Adipose tissue (tissue), 3 donors: ENCODE measurements at regions not wholly inside any gene's neighbourhood (a gene's known extent, or its start where the extent isn't known, plus 50 kb on each side); places are given as distances from the start of the nearest gene placed in this dataset.
"Not testable (repeated sequence)": the region's sequence is repeated elsewhere in the genome, so short reads cannot be mapped to it uniquely, and the experiment has no call there.

Experiments used
- H3K27ac ChIP-seq: one replicate; pipeline ENCODE4 v1.5.1; 2013; ENCODE audit warnings: low read depth, low read length
- WGBS, 3 donors: extraction: QIAGEN DNeasy Blood & Tissue Kit; methylation state at CpG; one replicate each; pipeline ENCODE4 v1.1.7; 2013; 5-methylcytosine and 5-hydroxymethylcytosine counted together
- donor health status: healthy with polysubstance abuse.
- donor health status: Bipolar disorder and iron deficiency.
- donor health status: healthy.

DNA sequence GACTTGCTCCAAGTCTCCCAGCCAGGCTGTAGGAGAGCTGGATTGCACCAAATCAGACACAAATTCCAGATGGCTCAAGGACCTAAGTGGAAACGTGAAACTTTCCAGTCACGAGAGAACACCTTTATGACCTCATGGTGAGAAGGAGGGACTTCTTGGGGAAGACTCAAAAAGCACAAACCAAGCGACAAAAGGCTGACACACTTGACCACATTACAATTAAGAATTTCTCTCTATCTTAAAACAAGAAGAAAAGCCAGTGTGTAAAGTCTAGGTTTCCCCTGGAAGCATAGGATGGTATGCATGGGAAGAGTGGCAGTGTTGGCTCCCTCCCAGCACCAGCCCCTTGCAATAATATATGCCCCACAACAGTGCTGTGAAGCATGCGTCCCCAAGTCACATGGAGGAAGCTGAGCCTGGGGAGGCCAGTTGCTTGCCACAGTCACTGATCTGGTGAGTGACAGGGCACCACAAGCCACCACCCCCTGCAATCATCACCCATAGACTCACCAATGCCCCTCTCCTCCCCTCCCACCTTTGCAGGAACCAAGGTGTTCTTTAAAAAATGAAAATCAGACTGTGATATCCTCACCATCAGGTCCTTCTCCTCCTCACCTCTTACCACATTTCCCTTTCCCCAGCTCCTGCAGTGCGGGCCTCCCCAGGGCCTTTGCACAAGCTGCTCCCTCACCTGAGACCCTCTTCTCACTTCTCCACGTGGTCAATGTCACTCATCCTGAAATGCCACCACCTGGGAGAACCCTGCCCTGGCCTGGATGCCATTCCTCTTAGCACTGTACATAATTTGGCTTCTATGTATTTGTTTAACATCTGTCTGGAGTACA lies 188.7 kb downstream of the BCL2L11 start:
- WGBS, 3 donors, result 79 to 88% (median 82%) methylated on average over 5 of the region's 6 CpGs
- not testable (repeated sequence) for H3K27ac ChIP-seq

DNA sequence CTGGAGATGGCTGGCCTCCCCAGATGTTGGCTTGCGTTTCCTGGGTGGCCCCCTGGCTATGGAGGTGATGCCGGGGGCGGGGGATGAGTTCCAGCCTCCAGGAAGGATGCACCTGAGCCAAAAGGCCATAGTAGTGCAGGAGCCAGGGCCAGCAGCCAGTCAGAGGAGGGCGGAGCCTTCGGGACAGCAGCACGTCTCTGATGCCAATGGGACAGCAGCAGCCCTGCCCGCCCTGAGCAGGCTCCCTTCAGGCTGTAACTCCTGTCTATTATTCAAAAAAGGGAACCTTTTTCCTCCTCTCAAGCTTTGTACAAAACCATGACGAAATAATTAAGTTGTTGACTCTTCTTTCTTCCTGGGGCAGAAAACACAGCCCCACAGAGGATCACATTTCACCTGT lies 189.7 kb downstream of the BCL2L11 start:
- 63 to 85% (median 81%) methylated on average over 4 to 5 of the region's 8 CpGs for WGBS, 3 donors
- H3K27ac ChIP-seq, result not testable (repeated sequence)

DNA sequence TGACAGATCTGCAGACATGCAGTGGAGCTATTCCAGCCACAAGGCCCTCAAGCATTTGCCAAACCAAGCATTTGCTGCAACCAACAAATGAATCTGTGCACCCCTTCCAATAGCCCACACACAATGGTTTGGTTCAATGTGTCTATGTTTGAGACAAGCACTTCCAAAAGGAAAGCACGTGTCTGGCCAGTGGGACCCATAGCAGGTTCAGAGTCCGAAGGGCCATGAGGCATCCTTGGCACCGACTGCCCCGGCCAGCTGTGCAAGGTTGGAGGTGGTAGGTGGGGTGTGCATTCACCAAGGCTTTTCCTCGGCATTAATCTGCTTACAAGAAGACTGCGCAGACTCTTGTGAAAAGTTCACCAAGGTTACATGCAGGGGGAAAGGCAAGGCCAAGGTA lies 190.9 kb downstream of the BCL2L11 start:
- 100% methylated on average over 1 to 2 of the region's 6 CpGs for WGBS, 3 donors
- not testable (repeated sequence) for H3K27ac ChIP-seq

DNA sequence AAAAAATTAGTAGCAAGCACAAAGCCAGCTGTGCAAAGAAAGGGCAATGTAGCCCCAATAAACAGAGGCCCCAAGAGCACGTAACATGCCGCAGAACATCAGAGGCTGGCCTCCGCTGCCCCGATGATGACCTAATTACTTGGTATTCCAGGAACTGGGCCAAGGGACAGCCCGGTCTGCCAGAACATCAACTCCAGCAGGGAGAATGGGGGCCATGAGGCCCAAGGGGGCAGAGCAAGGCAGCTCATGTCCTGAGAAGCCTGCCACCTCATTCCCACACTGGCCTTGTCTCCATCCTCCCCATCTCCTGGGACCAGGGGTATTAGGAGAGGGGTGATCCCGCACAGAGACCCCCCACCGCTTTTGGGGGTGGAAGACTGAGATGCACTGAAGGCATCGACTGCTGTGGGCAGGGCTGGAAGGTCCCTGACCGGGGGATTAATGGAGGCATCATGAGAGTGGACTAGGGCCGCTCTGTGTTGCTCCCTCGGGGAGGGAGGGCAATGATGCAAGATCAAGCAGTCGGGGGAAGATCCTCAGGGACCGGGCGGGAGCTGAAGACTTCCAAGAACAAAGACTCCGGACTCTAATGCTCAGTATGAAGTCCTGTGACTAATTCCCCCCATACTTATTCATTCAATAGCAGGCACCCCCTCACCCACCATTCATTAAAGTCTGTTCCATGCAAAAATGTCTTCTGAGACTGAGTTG lies 192.3 kb downstream of the BCL2L11 start:
- WGBS, 3 donors, result 58 to 72% (median 64%) methylated on average over 8 to 13 of the region's 15 CpGs
- H3K27ac ChIP-seq, result not testable (repeated sequence)

DNA sequence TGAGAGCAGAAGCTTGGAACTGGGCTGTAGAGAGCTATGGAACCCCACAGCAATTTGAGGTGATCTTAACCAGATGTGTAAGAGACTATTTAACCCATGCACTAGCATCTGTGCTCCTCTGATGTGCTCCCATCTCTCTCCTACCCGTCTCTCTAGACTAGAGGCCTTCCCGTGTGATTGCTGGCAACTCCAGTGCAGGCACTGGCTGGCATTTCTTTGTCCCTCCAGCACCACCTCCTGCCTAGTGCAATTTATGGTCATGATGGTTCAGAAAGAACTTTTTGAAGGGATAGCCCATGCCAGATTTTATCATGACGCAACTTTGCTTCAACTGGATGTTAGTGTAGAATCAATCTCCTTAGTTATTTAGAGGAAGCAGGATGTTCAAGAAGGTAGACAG lies 193.0 kb downstream of the BCL2L11 start:
- not testable (repeated sequence) for H3K27ac ChIP-seq
- 33 to 37% (median 34%) methylated on average over 2 of the region's 3 CpGs for WGBS, 3 donors

DNA sequence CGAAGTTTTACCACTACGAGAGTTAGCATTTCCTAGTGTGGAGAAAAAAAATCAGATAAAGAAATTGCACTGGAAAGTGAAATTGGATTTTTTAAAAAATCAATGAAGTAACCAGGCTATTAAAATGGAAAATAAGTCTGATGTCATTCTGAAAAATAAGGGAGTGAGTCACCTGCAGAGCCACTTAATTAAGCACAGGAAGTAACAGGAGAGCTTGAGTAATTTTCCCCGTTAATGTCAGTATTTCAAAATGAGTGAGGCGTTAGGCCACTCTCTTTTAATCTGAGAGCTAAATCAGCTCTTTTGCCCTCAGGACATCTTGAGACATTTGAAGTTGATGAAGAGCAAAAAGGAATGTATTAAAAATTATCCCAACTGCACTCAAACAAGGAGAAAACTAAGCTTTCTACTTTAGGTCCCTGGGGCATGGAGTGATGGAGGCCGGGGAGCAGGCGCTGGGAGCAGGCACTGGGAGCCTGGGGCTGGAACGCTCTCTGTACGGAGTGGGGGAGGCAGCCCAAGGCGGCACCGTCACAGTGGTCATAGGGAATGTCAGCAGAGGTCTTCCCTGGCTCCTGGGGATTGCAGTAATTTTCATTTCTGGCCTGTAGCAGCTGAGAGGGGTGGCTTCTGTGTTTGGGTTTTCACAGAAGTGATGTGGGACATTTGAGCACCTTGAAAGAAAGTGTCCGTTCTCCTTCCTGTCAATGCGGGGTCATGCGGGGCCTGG lies 194.6 kb downstream of the BCL2L11 start:
- H3K27ac ChIP-seq, result not testable (repeated sequence)
- 79 to 87% (median 82%) methylated on average over 10 to 11 of the region's 13 CpGs for WGBS, 3 donors

DNA sequence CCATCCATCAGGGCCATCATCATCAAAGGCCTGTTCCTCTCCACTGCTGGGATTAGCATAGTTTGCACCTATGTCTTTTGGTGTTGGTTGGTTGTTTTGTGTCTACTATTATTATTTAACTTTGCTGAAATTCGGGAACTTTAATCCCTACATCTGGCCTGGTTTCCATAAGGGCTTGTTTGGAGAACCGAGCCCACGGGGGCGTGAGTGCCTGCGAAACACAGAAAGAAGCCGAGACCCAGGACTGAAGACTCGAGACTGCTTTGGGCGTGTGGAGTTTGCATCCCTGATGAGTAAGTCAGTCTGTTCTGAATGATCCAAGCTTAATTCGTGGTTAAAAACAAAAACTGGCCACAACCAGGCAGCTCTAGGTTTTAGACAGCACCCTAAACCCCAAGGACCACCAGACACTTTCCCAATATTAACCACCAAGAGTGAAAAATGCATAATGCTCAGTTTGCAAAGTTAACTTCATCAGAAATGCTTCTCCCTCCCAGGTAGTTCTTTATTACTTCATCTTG lies 195.6 kb downstream of the BCL2L11 start:
- H3K27ac ChIP-seq, result not testable (repeated sequence)
- WGBS, 3 donors, result 88 to 92% (median 92%) methylated on average over 8 of the region's 9 CpGs

DNA sequence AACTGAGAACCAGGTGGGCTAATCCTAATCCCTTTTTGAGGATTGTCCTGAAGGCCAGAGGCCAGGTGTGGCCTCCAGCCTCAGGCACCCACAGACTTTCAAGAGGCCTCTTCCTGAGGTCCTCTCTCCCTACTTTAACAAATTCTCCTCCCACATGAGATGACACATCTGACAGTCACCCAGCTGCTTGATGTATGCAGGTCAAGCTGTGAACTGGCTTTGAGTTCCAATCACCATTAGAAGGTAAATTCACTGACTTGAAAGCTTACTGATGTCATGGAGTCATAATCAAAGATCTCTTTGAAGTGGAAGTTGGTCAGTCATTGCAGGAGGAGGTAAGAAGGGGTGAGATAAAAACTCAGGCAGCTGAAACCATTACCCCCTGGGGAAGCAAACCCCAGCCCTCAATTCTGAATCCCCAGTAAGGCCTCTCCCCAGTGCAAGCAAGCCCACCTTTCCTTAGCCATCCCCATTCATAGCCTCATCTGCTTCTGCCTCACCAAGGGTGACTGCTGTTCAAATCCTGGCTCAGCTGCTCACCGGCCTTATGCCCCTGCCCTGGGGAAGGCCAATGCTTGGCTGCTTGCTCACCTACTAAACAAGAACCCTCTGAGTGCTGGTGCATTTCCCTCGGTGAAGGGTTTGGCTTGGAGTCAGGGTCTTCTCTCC lies 196.3 kb downstream of the BCL2L11 start:
- WGBS, 3 donors, result 95 to 100% (median 95%) methylated on average over 2 of the region's 2 CpGs
- H3K27ac ChIP-seq, result not testable (repeated sequence)

DNA sequence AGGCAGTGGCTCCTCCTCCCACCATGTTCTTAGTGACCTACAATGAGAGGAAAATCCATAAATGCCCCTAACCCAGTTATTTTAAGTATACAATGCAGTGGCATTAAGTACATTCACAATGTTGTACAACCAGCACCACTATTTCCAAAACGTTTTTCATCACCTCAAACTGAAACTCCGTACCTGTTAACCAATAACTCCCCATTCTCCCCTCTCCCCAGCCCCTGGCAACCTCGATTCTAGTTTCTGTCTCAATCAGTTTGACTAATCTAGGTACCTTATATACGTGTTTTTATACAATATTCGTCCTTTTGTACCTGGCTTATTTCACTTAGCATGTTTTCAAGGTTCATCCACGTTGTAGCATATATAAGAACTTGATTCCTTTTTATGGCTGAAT lies 198.8 kb downstream of the BCL2L11 start:
- not testable (repeated sequence) for H3K27ac ChIP-seq
- 72 to 78% (median 77%) methylated on average over 2 of the region's 6 CpGs for WGBS, 3 donors

DNA sequence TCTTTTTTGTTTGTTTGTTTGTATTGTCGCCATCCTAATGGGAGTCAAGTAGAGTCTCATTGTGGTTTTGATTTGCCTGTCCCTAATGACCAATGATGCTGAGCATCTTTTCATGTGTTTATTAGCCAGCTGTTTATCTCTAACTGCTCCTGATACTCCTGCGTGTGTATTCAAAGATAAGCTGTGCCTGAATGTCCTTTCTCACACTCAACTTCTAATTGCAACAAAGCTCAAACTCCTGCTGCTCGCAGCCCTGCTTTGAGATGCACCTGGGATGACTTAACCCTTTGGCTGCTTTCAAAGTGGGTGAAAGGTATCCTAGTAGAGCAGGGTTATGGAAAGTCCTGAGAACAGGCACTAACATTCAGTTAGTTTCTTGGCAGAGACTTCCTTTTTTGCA lies 199.6 kb downstream of the BCL2L11 start:
- 61 to 95% (median 89%) methylated on average over 3 of the region's 3 CpGs for WGBS, 3 donors
- H3K27ac ChIP-seq, result not testable (repeated sequence)

DNA sequence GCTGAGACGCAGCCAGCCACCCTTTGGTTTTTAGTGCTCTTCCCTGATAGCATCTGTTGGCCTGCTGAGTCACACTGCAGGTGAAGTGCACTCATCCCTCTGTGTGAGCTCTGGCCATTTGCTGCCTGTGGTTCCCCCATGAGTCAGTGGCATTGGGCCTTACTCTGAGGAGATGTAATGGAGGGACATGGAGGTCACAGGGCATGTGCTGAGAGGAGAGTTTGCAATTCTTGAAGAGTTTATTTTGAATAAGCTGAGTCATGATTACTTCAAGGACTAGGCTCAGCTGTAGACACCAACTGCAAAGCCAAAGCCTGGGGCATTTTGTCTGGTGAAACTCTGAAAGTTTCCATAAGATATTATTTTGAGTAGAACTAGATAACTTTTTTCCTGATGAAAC lies 200.3 kb downstream of the BCL2L11 start:
- H3K27ac ChIP-seq, result not testable (repeated sequence)
- WGBS, 3 donors, result no CpG with 5 or more reads among the region's 1 CpG

DNA sequence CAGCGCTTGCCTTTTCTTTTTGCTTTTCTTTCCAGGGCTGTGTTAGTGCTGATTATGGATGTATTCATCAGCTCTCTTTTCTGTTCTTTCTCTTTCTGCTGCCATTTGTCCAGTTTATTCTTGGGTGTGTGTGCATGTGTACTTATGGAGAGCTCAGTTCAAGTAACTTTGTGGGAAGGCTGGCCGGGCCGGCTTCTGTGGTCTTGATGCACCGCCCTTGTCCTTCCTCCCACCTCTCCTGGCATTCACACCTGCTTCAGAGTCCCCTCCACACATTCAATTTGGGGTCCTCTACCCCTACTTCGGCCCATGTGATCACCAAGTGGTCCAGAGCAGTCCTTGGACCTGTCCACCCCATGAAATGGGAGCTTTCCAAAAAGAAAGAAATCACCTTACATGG lies 202.7 kb downstream of the BCL2L11 start:
- 93 to 98% (median 96%) methylated on average over 3 of the region's 5 CpGs for WGBS, 3 donors
- H3K27ac ChIP-seq, result not testable (repeated sequence)

DNA sequence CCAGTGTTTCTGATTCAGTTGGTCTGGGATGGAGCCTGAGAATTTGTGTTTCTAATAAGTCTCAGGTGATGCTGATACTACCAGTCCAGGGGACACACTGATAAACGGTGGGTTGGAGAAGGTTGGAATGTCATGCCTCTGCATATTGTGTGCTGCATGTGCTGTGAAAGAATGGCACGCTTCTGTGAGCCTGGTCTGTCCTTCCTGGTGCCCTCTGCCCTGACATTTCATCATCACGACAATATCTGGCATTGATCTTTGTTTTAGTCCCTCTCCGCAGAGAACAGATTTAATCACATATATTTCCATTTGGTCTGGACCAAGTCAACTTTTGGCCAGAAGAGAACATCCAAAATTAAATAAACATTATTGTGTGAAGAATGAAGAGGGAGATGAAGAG lies 207.0 kb downstream of the BCL2L11 start:
- not testable (repeated sequence) for H3K27ac ChIP-seq
- WGBS, 3 donors, result no CpG with 5 or more reads among the region's 4 CpGs

DNA sequence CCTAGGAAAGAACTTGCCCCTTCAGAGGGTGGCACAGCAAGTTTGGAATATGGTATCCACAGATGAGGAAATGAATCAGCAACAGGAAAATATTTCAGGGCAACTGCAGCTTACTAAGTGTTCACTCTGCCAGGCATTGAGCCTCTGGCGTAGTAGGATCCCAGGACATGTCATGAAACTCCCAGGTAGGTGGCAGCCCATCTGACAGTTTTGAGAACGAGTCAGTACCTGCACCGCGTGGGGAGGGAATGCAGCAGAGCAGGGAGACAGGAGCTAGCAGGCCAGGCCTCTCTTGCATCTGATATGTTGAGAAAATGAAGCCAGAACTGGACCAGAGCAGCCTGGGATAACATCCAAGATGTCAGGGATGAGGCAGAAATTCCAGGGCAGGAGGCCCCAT lies 208.6 kb downstream of the BCL2L11 start:
- not testable (repeated sequence) for H3K27ac ChIP-seq
- WGBS, 3 donors, result no CpG with 5 or more reads among the region's 4 CpGs

DNA sequence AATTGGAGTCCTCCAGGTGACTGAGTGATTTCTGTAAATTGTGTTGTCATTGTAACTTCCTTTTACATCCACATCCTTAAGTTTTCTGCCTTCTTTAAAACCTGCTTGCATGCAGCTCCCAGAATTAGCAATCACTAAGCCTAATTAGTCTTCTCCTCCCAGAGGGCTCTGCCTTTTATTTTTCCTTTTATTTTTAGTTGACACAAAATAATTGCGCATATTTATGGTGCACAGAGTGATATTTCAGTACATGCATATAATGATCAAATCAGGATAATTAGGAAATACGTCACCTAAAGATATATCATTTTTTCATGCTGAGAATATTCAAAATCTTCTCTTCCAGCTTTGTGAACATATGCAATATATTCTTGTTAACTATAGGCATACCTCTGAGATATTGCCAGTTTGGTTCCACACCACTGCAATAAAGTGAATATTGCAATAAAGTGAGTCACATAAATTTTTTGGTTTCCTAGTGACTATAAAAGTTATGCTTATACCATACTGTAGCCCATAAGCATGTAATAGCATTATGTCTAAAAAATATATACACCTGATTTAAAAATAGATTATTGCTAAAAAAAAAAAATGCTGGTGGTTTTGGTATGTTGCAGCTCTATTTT lies 210.5 kb downstream of the BCL2L11 start:
- whole genome bisulfite sequencing, 3 donors, result 91 to 100% (median 96%) methylated on average over 2 of the region's 2 CpGs
- not testable (repeated sequence) for H3K27ac ChIP-seq

DNA sequence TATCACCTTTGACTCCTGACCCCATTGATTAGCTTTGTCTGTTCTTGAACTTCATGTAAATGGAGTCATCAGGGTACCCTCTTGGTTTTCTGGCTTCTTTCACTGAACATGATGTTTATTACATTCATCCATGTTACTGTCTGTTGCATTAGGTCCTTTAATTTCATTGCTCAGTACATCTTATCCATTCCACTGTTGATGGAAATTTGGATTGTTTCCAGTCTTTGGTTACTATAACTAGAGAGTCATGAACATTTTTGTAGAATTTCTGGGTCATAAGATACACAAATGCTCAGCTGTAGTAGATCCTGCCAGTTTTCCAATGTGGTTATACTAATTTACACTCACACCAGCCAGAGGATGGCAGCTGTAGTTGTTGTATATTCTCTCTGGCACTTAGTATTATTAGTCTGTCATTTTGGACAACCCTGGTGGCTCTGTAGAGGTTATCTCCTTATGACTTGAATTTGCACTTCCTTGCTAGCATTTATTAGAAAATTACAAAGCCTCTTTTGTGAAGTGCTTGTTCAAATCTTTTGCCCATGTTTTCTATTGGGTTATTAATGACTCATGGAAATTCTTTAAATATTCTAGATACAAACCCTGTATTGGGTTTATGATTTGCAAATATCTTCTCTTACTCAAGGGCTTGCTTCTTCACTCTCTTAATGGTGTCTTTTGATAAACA lies 214.7 kb downstream of the BCL2L11 start:
- not testable (repeated sequence) for H3K27ac ChIP-seq

DNA sequence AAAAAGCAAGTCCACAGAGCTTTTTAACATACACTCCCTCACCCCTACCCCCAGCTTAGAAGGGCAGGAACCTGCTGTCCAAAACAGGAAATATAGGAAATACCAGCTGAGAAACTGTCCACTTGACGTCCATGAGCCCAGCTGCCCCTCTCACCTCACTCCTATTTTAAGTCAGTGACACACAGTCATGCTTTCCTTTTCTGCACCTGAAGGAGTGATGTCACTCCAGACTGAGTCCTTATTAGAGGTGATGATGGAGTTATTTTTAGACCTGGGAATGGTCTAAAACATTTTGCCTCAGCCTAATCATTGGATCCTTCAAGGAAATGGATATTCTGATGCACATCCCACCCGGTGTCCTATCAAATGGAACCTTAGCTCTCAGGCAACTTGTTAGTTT lies 217.8 kb downstream of the BCL2L11 start:
- H3K27ac ChIP-seq, result not testable (repeated sequence)
- WGBS, 3 donors, result no CpG with 5 or more reads among the region's 2 CpGs

DNA sequence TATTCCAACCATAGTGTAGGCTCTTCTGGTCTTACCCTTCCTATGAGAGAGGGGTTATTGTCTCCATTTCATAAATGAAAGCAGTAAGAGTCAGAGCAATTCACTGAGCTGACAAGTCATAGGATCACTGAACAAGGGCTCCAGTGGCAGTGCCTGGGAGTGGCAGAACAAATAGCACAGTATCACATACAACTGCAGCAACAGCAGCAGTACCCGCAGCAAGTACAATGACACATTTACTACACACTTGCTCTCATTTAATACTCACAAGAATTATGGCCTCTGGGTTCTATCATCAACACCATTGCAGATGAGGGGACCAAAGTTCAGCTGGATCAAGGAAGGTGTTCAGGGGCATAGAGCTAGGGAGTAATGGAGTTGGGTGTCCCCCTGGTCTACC lies 218.8 kb downstream of the BCL2L11 start:
- WGBS, 3 donors, result no CpG with 5 or more reads among the region's 1 CpG
- H3K27ac ChIP-seq, result not testable (repeated sequence)
